NOMO-1 (cell line): ENCODE measurements at regions not wholly inside any gene's neighbourhood (a gene's known extent, or its start where the extent isn't known, plus 50 kb on each side); places are given as distances from the start of the nearest gene placed in this dataset.

Experiments
- DNase-seq, 2 experiments: peaks; one replicate each; lab custom pipeline; 2025; ENCODE audit not compliant: unreplicated experiment in 2 of 2; lab: John Stamatoyannopoulos, UW

DNA sequence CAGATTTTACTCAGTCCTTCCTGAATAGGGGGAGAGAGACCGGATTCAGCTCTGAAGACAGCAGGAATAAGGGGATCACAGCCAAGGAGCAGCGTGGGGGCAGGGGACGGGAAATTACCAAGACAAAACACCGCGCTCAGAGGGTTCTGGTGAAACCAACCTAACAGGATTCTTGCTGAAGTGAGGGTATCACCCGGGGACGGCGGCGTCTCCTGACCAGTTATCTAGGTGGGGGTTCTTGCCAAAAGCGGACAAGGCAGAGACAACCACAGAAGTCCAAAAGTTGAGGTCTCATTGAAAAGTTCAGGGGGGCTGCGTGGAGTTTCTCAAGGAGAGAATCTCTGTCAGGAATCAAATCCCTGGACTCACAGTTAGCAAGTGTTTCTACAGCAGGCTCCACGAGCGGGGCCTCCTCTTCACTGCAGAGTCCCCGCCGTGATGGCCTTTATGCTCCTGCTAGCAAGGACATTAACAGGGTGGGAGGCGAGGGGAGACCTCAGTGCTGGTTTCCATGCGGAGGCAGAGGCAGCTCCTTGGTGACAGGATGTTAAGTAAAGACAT, 291.0 kb downstream of the BRD1 start:
- DNase-seq: no peak

DNA sequence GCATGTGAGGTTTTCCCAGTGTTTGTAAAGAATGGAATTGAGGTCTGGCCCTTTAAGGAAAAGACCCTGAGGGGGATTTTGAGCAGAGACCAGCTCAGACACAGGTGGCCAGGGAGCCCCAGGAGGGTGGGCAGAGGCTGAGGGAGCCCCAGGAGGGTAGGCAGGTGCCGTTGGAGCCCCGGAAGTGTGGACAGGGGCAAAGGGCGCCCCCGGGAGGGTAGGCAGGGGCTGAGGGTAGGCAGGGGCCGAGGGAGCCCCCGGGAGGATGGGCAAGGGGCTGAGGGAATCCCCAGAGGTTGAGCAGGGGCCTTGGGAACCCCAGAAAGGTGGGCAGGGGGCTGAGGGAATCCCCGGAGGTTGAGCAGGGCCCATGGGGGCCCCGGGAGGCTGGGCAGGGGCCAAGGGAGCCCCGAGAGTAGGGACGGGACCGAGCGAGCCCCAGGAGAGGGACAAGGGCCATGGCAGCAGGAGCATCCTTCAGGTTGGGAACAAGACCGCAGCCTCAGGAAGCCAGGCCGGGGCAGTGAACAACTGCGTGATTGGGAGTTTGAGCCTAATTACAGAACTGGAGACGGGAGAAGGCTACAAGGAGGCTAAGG, 292.0 kb downstream of the BRD1 start:
- no peak for DNase-seq

DNA sequence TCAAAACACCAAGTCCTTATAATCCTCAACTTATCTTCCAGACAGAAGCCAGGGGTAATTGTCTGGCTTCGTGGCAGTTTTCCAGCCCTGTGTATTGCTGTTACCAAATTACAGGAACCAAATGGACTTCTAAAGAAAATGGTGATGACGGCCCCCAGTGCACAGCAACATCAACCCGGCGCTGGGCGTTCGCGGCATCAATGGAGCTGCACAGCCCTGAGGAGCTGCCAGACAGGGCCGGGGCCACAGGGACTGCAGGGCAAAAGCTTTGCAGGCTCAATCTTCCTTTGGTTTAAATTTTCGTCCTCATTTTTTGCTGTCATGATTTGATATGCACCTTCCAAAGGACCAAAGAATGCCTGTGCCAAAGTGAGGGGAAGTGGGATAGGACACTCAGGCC, 292.5 kb downstream of the BRD1 start:
- no peak for DNase-seq

DNA sequence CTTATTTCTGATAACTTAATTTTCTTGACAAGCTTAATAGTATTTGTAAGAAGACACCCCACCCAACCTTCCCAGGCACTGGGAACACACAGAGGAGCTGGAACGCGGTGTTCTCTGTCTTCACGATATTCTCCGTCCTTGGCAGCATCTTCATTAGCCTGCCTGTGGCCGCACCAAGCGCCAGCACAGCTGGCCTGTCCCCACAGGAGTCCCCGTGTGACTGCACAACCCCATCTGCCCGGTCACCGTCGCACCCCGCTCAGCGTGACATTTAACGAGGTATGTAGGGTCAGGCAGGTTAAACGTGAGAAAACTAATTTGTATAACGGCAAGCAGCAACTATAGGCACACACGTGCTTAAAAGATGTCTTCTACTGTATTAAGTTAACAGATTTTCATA, 293.3 kb downstream of the BRD1 start:
- DNase-seq: no peak

DNA sequence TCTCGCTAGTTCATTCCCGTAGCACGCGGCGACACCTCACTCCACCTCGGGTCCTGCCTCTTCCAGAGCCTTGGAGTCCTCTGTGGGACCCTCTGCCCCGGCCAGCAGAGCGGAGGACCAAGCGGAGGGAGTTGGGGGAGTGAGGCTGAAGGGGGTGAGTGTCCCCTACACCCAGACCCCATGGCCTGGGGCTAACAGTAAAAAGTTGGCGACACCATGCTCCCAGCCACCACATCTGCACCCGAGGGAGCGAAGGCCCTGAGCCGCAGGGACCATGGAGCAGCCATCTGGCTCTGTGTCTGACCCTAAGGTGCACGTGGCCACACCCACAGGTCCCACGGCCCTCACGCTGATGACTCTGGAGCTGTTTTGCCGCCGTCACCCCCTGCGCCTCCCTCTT, 293.8 kb downstream of the BRD1 start:
- no peak for DNase-seq

DNA sequence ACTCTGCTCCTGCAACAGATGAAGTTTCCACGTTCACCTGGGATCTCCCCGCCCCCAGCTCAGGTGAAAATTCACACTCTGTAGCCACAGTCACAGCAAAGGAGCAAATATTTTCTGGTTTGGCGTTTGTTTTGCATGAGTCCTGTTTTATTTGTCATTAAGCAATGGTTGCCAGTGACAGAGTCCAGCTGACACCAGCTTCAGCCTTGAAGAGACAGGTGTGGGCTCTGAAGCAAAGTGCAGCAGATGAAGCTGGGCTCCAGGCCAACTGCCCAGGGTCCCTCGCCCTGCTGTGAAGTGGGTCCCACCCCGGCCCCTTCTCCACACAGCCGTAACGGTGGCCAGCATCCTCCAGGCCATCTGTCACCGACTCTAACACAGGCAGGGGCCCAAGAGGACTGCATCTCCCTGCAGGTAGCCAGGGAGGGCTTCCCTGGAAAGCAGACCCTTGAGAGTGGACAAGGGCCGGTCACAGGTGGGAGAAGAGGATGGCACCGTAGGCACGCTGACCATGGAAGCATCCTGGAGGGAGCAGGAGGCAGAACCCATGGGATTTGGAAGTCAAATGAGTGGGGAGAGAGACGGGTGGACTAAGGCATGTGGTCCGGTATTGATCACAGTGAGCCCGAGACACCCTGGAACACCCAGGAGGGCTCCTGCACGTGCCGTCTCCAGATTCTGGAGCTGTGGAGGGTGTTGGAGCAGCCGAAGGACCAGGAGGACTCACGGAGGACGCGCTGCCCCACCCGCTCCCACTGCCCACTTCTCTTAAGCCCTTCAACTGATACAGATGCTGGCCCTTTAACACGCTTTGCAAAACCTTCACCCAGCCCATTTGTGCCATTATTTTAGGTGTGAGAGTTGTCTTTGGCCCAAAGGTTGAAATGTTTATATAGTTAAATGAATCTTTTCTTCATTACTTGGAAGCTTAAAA, 294.5 kb downstream of the BRD1 start:
- no peak for DNase-seq

DNA sequence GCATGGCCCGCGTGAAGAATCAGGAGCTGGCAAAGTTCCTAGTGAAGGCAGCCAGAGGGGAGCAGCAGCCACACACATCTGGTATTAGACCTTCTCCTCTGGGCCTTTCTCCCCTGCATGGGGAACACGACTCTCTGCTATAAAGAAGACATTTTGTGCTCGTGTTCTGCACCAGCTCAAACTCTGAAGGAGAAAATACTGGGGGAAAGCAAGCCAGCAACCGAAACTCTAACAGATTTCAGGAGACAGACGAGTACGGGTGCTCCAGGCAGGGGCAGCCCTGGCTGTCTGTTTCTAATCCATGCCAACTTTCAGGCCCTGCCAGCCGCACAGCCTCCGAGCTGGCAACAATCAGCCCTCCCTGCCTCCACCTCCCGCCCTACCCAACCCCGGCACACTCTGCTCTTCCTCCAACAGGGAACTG, 296.3 kb downstream of the BRD1 start:
- DNase-seq: no peak

DNA sequence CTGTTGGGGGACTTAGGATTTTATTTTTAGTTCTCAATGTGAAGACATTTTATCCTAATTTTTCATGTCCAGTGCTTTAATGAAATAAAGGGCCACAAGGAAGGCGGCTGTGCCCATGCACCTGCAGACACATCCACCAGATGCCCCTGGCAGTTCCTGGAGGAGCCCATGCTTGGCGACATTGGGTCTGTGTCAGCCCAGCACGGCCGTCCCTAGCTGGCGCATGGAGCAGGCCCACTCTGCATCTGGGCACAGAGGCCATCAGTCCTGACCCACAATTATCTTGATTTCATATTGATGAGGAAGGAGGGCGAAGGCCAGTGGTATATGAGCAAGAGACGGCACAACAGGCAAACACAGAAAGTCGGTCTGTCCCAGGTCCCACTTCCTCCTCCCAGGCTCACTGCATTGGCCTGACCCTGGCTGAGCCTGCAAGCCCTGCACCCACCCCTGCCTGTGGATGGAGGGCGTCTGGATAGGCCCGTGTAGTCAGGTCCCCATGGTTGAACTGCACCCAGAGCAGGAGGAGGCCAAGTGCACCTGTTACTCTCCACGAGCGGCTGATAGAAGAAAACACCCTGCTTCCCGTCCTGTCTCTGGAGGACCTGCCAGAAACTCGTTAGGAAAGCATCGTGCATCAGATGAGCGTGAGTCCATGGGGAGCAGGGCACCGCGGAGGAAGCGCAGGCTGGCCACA, 296.9 kb downstream of the BRD1 start:
- DNase-seq: no peak

DNA sequence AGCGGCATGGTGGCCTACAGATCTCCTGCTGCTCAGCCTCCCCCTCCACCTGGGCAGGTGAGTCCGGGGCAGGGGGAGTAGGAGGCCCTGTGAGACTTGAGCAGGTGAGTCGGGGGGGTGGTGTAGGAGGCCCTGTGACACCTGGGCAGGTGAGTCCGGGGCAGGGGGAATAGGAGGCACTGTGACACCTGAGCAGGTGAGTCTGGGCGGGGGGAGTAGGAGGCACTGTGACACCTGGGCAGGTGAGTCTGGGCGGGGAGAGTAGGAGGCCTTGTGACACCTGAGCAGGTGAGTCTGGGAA, 299.3 kb downstream of the BRD1 start:
- no peak for DNase-seq

DNA sequence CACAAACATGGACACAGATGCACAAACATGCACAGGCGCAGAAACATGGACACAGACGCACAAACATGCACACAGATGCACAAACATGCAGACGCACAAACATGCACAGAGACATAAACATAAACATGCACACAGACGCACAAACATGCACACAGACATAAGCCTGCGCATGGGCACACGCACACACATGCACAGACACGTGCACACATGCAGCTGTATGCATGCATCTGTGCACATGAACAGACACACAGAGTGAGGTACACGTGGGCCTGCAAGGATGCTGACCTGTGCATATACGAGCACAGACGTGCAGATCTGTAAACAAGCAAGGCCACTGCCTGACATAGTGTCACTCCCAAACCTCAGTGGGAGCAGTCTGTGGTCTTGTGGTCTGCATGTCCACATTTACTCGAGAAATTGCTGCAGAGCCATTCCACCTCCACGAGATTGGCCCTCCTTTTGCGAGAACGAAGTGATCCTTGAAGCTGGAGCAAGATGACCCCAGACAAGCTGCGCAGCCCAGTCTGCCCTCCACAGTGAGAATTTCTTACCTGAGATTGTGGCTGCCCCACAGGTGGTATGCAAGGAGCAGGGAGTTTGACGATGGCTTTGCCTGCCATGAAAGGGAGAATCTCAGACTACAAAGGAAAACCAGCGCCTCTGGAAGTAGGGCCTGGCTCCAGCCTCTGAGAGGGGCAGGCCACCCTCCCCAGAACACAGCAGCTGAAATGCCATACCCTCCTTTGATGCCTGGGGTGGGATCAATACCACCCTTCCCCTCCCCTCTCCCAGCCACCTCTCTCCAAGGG, 299.9 kb downstream of the BRD1 start:
- DNase-seq: peak in 1 of 2 experiments; percentile 41

DNA sequence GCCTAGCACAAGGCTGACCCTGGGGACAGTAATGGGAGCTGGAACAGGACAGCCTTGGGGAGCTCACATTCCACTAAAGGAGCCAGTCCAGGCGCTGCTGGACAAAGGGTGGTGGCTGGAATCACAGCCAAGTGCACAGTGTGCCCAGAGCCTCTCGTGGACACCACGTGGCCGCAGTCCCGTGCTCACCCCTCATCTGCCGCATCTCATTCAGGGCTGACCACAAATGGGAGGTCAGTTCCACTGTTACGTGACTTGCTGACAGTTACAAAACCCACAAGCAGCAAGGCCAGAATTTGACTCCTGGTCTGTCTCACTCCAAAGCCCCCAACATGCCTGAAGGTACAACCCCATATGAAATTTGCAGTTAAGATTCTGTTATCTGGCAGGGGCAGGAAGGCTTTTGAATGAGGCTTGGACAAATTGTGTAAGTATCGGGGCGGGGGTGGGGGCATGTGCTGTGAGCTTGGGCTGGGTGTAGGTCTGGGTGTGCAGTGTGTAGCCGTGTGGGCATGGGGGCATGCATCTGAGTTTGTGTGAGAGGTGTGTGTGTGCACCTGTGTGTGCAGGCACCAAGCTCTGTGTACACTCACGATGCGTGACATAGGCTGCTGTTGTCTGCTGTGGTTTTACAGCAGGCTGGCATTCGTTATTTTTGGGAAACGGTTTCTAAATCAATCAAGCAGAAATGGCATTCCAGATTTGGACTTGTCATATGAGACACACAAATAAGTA, 301.7 kb downstream of the BRD1 start:
- DNase-seq: peak; percentile 79 to 81

DNA sequence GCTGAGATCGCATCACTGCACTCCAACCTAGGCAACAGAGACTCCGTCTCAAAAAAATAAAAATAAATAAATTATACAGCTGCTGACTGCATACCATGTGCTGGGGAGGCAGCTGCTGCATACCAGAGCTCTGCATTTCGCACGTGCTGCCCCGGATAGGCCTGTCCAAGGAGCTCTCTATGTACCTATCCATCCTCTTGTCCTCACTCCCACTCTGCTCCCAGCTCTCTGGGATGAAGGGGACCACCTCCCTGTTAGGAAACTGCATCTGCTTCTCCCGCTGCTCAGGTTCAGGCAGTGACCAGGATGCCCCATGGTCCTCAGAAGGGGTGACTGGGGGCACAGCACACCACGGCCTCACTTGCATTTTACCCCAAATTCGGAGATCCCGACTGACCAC, 302.3 kb downstream of the BRD1 start:
- no peak for DNase-seq

DNA sequence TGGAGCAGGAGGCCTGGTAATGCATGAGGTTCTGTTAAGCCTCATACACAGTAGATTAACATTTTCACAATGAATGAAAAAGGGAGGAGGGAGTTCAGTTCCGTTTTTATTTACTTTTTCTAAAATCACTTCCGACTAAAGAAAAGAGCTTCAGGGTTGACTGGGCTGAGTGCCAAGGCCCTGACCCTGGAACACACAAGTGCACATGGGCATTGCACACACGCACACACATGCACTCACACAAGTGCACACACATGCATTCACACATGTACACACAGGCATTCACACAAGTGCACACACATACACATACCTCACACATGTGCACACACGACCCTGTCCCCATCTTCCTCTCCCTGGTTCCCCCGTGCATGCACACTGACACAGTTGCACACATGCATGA, 303.3 kb downstream of the BRD1 start:
- DNase-seq: peak; percentile 45 to 63

DNA sequence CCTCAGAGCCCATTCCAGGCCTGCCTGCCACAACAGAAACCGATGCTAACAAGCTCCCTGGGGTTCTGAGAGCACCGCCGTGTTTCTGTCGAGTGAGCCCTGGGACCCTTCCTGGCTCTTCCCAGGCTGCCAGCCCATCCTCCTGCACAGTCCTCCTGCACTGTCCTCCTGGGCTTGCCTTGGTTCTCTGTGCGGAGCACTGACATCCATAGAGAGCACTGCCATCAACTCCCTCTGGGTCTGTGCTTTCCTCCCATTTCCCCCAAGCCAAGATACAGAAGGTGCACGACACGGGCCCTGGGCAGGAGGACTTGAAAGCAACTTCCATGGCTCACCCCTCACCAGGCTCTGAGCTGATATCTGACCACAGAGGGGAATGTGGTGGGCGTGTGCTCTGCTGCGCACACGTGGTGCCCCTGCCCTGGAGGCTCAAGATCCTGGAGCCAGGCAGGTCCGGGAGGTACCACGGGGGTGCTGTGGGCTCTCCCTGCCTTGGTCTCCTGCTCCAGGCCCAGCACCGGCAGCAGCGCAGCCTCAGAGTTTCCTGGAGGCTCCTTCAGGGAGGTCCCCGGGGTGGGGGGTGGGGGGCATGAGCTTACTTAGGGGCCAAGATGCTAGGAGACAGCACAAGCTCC, 304.2 kb downstream of the BRD1 start:
- DNase-seq: no peak

DNA sequence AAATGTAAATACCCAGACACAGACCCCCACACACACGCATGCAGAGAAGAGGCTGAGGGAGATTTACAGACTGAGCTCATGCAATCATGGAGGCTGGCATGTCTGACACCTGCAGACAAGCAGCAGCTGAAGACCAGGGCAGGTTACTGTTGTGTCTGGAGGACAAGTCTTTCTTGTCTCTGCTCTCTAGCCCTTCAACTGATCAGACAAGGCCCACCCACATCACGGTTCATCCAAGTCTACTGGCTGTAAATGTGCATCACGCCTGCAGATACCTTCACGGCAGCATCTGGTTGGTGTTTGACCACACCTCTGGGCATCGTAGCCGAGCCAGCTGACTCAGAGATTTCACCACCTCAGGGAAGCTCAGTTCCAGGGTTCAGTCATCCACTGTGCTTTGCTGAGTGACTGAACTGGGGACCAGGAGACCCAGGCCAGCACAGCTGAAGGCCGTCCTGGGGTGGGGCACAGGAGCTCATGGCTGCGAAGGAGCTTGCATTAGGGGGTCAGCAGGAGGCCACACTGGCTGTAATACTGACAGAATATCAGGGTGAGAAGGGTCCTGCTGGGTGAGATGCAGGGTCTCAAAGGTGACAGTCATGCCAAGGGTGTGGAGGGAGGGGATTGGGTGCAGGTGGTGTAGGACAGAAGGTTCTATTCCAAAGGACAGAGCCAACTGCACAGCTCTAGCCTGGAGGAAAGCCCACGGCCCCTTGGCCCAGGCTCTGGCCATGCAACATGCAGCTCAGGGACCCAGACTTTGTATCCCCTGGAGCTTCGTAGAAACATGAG, 304.9 kb downstream of the BRD1 start:
- no peak for DNase-seq

DNA sequence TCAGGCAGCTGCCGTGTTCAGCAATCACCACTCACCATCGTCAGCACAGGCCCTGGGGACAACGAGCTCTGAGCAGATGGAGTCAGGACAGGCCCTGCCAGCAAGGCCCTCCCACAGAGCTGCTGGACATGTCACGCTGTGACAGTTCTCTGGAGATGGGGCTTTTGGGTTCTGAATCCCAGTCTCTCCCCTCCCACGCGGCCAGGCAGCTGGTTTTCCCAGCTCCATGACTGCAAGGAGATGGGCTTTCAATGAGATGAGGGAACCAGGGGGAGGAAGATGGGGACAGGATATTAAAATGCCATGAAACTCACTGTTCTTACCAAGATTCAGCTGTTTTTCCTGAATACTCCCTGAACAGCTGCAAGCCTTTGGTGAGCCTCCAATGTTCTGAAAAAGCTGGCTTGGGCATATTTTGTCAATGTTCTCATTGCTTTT, 305.9 kb downstream of the BRD1 start:
- DNase-seq: no peak

DNA sequence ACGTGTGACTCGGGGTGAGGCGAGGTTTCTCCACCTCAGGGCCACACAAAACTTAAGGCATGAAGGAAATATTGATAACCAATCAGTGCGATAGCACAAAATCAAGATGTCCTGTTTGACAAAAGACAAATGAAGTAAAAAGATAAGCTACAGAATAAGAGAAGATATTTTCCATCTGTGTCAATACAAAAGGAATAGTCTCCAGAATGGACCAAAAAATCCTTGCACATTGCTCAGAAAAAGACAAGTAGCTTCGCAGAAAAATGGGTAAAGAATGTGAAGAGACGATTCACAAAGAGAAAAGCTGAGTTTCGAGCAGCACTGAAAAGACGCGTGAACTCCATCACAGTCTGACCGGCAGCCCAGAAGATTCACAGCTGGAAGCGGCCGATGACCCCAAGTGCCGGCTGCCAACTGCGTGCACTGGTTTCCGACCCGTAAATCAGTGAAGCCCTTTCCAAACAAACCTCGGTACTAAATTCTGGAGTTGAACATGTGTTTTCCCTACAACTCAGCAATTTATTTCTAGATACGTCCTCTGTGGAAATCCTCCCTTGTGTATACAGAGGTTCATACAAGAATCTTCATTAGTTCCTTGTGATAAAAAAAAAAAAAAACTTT, 308.4 kb downstream of the BRD1 start:
- no peak for DNase-seq

DNA sequence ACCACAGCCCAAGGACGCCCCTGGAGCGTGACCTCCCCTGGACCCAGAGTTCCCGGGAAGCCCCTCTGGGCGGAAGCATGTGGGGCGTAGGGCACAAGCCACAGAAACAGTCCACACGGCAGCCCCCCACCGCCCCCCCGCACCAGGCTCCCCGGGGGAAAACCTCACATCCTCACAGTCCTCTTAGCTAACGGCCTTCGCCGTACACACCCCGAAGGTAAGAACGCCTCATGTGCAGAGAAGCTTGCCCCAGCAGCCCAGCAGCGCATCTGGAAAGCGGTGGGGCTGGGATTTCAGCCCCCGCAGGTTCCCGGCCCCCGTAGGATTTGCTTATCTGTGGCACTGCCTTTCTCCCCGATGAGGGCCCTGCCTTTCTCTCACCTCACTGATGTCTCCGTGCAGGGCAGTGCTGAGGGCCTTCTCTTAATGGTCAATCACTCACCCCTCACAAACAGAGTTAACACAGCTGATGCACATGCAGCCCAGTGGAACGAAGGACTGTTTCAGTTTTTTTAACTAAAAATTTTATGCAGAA, 309.2 kb downstream of the BRD1 start:
- no peak for DNase-seq
